Sigmoid colon (tissue), 6 donors: ENCODE measurements at regions not wholly inside any gene's neighbourhood (a gene's known extent, or its start where the extent isn't known, plus 50 kb on each side); places are given as distances from the start of the nearest gene placed in this dataset.

Experiments
- DNase-seq: peaks from one replicate; pipeline ENCODE4 v3.0.0-alpha.2; 2019
- H3K27ac ChIP-seq, 4 donors: fragments of 200-600 bp; sonication (generic); one replicate each; pipeline ENCODE4 v1.5.1; 2016 to 2019; ENCODE audit warnings: mild to moderate bottlenecking in 1 of 4
- H3K27me3 ChIP-seq, 3 donors: fragments of 200-600 bp; sonication (generic); one replicate each; pipeline ENCODE4 v1.5.1; 2019; ENCODE audit warnings: mild to moderate bottlenecking in 1 of 3
- H3K36me3 ChIP-seq, 4 donors: fragments of 200-600 bp; sonication (generic); one replicate each; pipeline ENCODE4 v1.5.1; 2016 to 2019
- H3K4me1 ChIP-seq, 4 donors: fragments of 200-600 bp; sonication (generic); one replicate each; pipeline ENCODE4 v1.5.1; 2017 to 2019
- H3K4me3 ChIP-seq, 4 donors: fragments of 200-600 bp; sonication (generic); one replicate each; pipeline ENCODE4 v1.5.1; 2017 to 2019; ENCODE audit warnings: mild to moderate bottlenecking in 2 of 4, moderate library complexity in 1 of 4
- H3K9me3 ChIP-seq, 4 donors: fragments of 200-600 bp in 3 of 4; sonication (generic) in 3 of 4; one replicate each; pipeline versions ENCODE4 v1.5.1 to v1.6.1; 2013 to 2019
- CTCF ChIP-seq, 4 experiments: fragments of 450-650 bp in 3 of 4; fragments of 200-600 bp in 1 of 4; IDR thresholded peaks; one replicate each; pipeline ENCODE4 v1.5.1; 2016 to 2019; ENCODE audit warnings: antibody characterized with exemption in 4 of 4, mild to moderate bottlenecking in 3 of 4, moderate library complexity in 2 of 4
- EP300 ChIP-seq, 4 donors: sonication (generic); formaldehyde crosslinking; IDR thresholded peaks; one replicate each; pipeline ENCODE4 v1.6.1; 2017; ENCODE audit warnings: antibody characterized with exemption in 4 of 4
- POLR2A ChIP-seq, 2 donors: fragments of 450-650 bp; IDR thresholded peaks; one replicate each; pipeline ENCODE4 v1.6.1; 2016; ENCODE audit warnings: antibody characterized with exemption in 2 of 2, mild to moderate bottlenecking in 2 of 2, moderate library complexity in 2 of 2
- POLR2AphosphoS5 ChIP-seq, 4 donors: sonication (generic); formaldehyde crosslinking; IDR thresholded peaks; one replicate each; pipeline ENCODE4 v1.6.1; 2017; ENCODE audit warnings: antibody characterized with exemption in 4 of 4
- WGBS, 2 donors: extraction: QIAGEN DNeasy Blood & Tissue Kit; methylation state at CpG; one replicate each; pipeline ENCODE4 v1.1.7; 2013; 5-methylcytosine and 5-hydroxymethylcytosine counted together
- intact Hi-C: fragments of 100-400 bp; cut with DNase I; formaldehyde crosslinking; loops from one replicate; pipeline ENCODE4 v1.15.1; 2023
- donor health status: healthy with polysubstance abuse.
- donor health status: healthy.

DNA sequence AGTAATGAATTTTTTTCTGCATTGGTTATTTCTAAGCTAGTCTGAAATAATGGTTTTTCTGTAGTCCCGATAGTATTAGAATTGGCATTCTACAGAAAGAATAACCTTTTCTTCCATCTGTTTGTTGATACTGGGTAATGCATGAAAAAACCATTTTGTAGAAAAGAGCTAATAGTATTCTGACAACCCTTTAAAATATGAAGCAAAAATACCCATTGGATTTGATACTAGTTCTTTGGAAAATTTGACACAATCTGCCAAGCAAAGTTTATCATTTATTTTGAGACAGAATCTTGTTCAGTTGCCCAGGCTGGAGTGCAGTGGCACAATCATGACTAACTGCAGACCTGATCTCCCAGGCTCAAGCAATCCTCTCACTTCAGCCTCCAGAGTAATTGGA, 366.8 kb upstream of the MON1B start:
- Histone ChIP-seq H3K9me3 (no peaks in the 10 kb centered on the region), H3K27me3 (no peaks in the 10 kb centered on the region), H3K36me3 (no peaks in the 10 kb centered on the region), H3K4me1 (no peaks in the 10 kb centered on the region), H3K27ac (no peak overlapping the region), H3K4me3 (no peak overlapping the region)
- intact Hi-C loops = no loop called here
- WGBS, 2 donors = 89 to 93% methylated on average over 1 of the region's 1 CpG
- TF ChIP-seq POLR2A (IDR thresholded peaks at IDR 0.05) (no peak), POLR2AphosphoS5 (IDR thresholded peaks at IDR 0.05) (no peak), CTCF (IDR thresholded peaks at IDR 0.05) (no peak), EP300 (IDR thresholded peaks at IDR 0.05) (no peak)
- no peak for DNase-seq

GRCh38 chr16:76824791-76825190, 366.2 kb upstream of the MON1B start:
- H3K27me3 ChIP-seq = no peaks in the 10 kb centered on the region
- intact Hi-C loops = no loop called here
- no peak overlapping the region for H3K27ac ChIP-seq
- H3K4me3 ChIP-seq = no peak overlapping the region
- no peaks in the 10 kb centered on the region for H3K9me3 ChIP-seq
- TF ChIP-seq POLR2AphosphoS5 (IDR thresholded peaks at IDR 0.05) = no peak
- no peak for TF ChIP-seq EP300 (IDR thresholded peaks at IDR 0.05)
- no peak for TF ChIP-seq CTCF (IDR thresholded peaks at IDR 0.05)
- no peak for TF ChIP-seq POLR2A (IDR thresholded peaks at IDR 0.05)
- no peaks in the 10 kb centered on the region for H3K4me1 ChIP-seq
- no peak for DNase-seq
- WGBS, 2 donors = 76 to 94% methylated on average over 2 of the region's 2 CpGs
- no peaks in the 10 kb centered on the region for H3K36me3 ChIP-seq

DNA sequence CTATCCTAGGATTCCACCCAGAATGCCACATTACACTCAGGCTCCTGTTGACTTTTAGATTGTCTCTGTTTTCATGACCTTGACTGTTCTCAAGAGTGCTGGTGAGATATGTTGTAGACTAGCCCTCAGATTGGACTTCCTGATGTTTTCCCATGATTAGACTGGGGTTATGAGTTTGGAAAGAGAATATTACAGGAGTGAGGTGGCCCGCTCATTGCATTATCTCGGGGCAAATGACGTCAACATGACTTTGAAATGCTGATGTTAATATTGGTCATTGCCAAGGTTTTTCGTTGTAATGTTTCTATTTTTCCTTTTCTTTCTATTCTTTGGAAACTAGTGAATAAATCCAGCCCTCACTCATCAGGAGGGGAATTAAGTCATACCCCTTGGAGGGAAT, 355.7 kb upstream of the MON1B start:
- Histone ChIP-seq H3K4me3 (no peak overlapping the region), H3K36me3 (no peaks in the 10 kb centered on the region), H3K27me3 (no peaks in the 10 kb centered on the region), H3K9me3 (no peaks in the 10 kb centered on the region), H3K27ac (no peak overlapping the region), H3K4me1 (no peaks in the 10 kb centered on the region)
- no peak for DNase-seq
- intact Hi-C loops = no loop called here
- 73 to 82% methylated on average over 4 of the region's 4 CpGs for WGBS, 2 donors
- no peak for TF ChIP-seq POLR2A (IDR thresholded peaks at IDR 0.05)
- TF ChIP-seq POLR2AphosphoS5 (IDR thresholded peaks at IDR 0.05) = no peak
- no peak for TF ChIP-seq CTCF (IDR thresholded peaks at IDR 0.05)
- no peak for TF ChIP-seq EP300 (IDR thresholded peaks at IDR 0.05)

DNA sequence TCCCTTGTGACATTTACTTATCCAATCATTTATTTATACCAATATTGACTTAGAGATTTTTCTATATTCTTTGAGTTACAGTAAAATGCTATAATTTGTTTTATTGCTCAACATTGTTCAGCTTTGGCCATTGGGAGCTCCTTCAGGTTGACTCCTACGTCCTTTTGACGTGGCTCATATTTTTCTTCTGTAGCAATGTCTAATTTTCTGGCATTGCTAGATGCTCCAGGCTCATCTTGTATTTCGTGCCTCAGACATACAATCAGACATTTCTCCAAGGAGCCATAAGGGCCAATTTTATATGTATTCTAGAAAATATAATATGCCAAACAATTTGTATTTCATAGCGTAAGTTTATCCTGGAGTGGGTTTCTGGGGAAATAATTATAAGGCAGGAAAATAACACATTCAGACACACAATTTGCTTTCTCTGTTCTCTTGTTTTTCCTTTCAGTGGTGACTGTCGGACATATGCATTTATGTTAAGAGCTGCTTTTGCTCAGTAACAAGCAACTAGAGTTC, 355.1 kb upstream of the MON1B start:
- TF ChIP-seq POLR2AphosphoS5 (IDR thresholded peaks at IDR 0.05) (no peak), CTCF (IDR thresholded peaks at IDR 0.05) (no peak), POLR2A (IDR thresholded peaks at IDR 0.05) (no peak), EP300 (IDR thresholded peaks at IDR 0.05) (no peak)
- no peak for DNase-seq
- intact Hi-C loops = no loop called here
- no peak overlapping the region for H3K27ac ChIP-seq
- H3K27me3 ChIP-seq = no peaks in the 10 kb centered on the region
- no peaks in the 10 kb centered on the region for H3K36me3 ChIP-seq
- 79 to 87% methylated on average over 5 of the region's 5 CpGs for WGBS, 2 donors
- H3K4me1 ChIP-seq = no peaks in the 10 kb centered on the region
- no peak overlapping the region for H3K4me3 ChIP-seq
- no peaks in the 10 kb centered on the region for H3K9me3 ChIP-seq

DNA sequence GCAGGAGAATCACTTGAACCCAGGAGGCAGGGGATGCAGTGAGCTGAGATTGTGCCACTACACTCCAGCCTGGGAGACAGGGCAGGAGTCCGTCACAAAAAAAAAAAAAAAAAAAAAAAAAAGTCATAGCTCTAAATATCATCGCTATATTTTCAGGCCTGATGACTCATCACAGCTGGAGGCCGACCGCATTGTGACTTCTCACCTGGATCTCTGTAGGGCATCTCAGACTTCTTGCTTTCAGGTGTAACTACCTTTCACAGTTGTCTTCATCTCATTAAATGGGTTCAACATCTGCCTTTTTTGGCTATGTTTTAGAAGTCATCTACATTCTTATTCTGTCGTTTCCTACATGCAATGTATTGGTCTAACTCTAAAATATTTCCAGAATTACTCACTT, 353.1 kb upstream of the MON1B start:
- no peaks in the 10 kb centered on the region for H3K9me3 ChIP-seq
- no peaks in the 10 kb centered on the region for H3K4me1 ChIP-seq
- no peak overlapping the region for H3K4me3 ChIP-seq
- intact Hi-C loops = no loop called here
- no peak for TF ChIP-seq POLR2AphosphoS5 (IDR thresholded peaks at IDR 0.05)
- TF ChIP-seq POLR2A (IDR thresholded peaks at IDR 0.05) = no peak
- no peak for TF ChIP-seq EP300 (IDR thresholded peaks at IDR 0.05)
- TF ChIP-seq CTCF (IDR thresholded peaks at IDR 0.05) = no peak
- WGBS, 2 donors = 77 to 85% methylated on average over 5 of the region's 5 CpGs
- DNase-seq = no peak
- H3K27ac ChIP-seq = no peak overlapping the region
- no peaks in the 10 kb centered on the region for H3K36me3 ChIP-seq
- H3K27me3 ChIP-seq = no peaks in the 10 kb centered on the region
